ENCODE measurements at regions not wholly inside any gene's neighbourhood (a gene's known extent, or its start where the extent isn't known, plus 50 kb on each side); places are given as distances from the start of the nearest gene placed in this dataset.

DNA sequence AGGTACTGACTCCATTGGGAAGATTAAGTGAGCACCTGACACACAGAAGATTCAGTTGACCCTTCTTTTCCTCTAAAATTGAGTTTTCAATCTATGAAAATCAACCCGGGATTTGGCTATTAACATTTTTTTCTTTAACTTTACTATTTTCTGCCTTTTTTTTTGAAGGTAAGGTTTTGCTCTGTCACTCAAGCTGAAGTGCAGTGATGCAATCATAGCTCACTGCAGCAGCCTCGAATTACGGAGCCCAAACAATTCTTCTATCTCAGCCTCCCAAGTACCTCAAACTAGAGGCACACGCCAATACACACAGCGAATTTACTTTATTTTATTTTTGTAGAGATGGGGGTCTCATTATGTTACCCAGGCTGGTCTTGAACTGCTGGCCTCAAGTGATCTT is 1029.5 kb downstream of the MCTP2 start:
- TF ChIP-seq EZH2phosphoT487 (IDR thresholded peaks at IDR 0.05; ENCODE audit: unreplicated experiment) (no peak), REST (IDR thresholded peaks at IDR 0.05; ENCODE audit: unreplicated experiment) (no peak), CREB1 (CRISPR knock-in tag; IDR thresholded peaks at IDR 0.05; ENCODE audit: low read depth) (no peak), EZH2 (IDR thresholded peaks at IDR 0.05; ENCODE audit: low read depth, unreplicated experiment) (no peak), JUNB (IDR thresholded peaks at IDR 0.05; ENCODE audit: unreplicated experiment) (no peak), POLR2AphosphoS5 (IDR thresholded peaks at IDR 0.05; ENCODE audit: low read depth) (no peak), ZNF114 (CRISPR knock-in tag; IDR thresholded peaks at IDR 0.05) (no peak)
- TF ChIP-seq, protein P1, sequence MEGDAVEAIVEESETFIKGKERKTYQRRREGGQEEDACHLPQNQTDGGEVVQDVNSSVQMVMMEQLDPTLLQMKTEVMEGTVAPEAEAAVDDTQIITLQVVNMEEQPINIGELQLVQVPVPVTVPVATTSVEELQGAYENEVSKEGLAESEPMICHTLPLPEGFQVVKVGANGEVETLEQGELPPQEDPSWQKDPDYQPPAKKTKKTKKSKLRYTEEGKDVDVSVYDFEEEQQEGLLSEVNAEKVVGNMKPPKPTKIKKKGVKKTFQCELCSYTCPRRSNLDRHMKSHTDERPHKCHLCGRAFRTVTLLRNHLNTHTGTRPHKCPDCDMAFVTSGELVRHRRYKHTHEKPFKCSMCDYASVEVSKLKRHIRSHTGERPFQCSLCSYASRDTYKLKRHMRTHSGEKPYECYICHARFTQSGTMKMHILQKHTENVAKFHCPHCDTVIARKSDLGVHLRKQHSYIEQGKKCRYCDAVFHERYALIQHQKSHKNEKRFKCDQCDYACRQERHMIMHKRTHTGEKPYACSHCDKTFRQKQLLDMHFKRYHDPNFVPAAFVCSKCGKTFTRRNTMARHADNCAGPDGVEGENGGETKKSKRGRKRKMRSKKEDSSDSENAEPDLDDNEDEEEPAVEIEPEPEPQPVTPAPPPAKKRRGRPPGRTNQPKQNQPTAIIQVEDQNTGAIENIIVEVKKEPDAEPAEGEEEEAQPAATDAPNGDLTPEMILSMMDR (conservative IDR thresholded peaks at IDR 0.05; ENCODE audit: low read depth in 2 of 2) = no peak
- TF ChIP-seq, protein P2, sequence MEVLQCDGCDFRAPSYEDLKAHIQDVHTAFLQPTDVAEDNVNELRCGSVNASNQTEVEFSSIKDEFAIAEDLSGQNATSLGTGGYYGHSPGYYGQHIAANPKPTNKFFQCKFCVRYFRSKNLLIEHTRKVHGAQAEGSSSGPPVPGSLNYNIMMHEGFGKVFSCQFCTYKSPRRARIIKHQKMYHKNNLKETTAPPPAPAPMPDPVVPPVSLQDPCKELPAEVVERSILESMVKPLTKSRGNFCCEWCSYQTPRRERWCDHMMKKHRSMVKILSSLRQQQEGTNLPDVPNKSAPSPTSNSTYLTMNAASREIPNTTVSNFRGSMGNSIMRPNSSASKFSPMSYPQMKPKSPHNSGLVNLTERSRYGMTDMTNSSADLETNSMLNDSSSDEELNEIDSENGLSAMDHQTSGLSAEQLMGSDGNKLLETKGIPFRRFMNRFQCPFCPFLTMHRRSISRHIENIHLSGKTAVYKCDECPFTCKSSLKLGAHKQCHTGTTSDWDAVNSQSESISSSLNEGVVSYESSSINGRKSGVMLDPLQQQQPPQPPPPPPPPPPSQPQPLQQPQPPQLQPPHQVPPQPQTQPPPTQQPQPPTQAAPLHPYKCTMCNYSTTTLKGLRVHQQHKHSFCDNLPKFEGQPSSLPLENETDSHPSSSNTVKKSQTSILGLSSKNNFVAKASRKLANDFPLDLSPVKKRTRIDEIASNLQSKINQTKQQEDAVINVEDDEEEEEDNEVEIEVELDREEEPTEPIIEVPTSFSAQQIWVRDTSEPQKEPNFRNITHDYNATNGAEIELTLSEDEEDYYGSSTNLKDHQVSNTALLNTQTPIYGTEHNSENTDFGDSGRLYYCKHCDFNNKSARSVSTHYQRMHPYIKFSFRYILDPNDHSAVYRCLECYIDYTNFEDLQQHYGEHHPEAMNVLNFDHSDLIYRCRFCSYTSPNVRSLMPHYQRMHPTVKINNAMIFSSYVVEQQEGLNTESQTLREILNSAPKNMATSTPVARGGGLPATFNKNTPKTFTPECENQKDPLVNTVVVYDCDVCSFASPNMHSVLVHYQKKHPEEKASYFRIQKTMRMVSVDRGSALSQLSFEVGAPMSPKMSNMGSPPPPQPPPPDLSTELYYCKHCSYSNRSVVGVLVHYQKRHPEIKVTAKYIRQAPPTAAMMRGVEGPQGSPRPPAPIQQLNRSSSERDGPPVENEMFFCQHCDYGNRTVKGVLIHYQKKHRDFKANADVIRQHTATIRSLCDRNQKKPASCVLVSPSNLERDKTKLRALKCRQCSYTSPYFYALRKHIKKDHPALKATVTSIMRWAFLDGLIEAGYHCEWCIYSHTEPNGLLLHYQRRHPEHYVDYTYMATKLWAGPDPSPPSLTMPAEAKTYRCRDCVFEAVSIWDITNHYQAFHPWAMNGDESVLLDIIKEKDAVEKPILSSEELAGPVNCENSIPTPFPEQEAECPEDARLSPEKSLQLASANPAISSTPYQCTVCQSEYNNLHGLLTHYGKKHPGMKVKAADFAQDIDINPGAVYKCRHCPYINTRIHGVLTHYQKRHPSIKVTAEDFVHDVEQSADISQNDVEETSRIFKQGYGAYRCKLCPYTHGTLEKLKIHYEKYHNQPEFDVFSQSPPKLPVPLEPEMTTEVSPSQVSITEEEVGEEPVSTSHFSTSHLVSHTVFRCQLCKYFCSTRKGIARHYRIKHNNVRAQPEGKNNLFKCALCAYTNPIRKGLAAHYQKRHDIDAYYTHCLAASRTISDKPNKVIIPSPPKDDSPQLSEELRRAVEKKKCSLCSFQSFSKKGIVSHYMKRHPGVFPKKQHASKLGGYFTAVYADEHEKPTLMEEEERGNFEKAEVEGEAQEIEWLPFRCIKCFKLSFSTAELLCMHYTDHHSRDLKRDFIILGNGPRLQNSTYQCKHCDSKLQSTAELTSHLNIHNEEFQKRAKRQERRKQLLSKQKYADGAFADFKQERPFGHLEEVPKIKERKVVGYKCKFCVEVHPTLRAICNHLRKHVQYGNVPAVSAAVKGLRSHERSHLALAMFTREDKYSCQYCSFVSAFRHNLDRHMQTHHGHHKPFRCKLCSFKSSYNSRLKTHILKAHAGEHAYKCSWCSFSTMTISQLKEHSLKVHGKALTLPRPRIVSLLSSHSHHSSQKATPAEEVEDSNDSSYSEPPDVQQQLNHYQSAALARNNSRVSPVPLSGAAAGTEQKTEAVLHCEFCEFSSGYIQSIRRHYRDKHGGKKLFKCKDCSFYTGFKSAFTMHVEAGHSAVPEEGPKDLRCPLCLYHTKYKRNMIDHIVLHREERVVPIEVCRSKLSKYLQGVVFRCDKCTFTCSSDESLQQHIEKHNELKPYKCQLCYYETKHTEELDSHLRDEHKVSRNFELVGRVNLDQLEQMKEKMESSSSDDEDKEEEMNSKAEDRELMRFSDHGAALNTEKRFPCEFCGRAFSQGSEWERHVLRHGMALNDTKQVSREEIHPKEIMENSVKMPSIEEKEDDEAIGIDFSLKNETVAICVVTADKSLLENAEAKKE (CRISPR knock-in tag; IDR thresholded peaks at IDR 0.05) = no peak
